ENCODE measurements at regions not wholly inside any gene's neighbourhood (a gene's known extent, or its start where the extent isn't known, plus 50 kb on each side); places are given as distances from the start of the nearest gene placed in this dataset.
"Not testable (repeated sequence)": the region's sequence is repeated elsewhere in the genome, so short reads cannot be mapped to it uniquely, and the experiment has no call there.

- Mint-ChIP-seq H3K9me3 (ENCODE audit: low read depth) (no peaks in the 10 kb centered on the region), H3K27ac (no peak overlapping the region), H3K4me1 (ENCODE audit: low read depth) (no peaks in the 10 kb centered on the region), H3K27me3 (no peaks in the 10 kb centered on the region), H3K36me3 (ENCODE audit: insufficient read depth) (no peaks in the 10 kb centered on the region), H3K4me3 (ENCODE audit: low read depth) (no peak overlapping the region)
- DNase-seq (ENCODE audit: low spot score, unreplicated experiment) = no peak
- TF ChIP-seq CTCF (IDR thresholded peaks at IDR 0.05; ENCODE audit: unreplicated experiment) = no peak
Observed at GRCh38 chr10:55519264-55519663, 718.2 kb upstream of the PCDH15 start.

GRCh38 chr10:55518416-55518815 is 717.4 kb upstream of the PCDH15 start:
- not testable (repeated sequence) for H3K9me3 Mint-ChIP-seq (ENCODE audit: low read depth); H3K27ac Mint-ChIP-seq; H3K4me1 Mint-ChIP-seq (ENCODE audit: low read depth); DNase-seq (ENCODE audit: low spot score, unreplicated experiment); H3K4me3 Mint-ChIP-seq (ENCODE audit: low read depth); H3K36me3 Mint-ChIP-seq (ENCODE audit: insufficient read depth); H3K27me3 Mint-ChIP-seq

GRCh38 chr10:55509168-55509567 is 708.1 kb upstream of the PCDH15 start:
- no peaks in the 10 kb centered on the region for H3K4me1 Mint-ChIP-seq (ENCODE audit: low read depth)

GRCh38 chr10:55500931-55501559 is 700.0 kb upstream of the PCDH15 start:
- Mint-ChIP-seq H3K27me3 (peaks cover 2% of the 10 kb centered on the region), H3K27ac (no peak overlapping the region), H3K9me3 (ENCODE audit: low read depth) (no peaks in the 10 kb centered on the region), H3K4me3 (ENCODE audit: low read depth) (no peak overlapping the region), H3K4me1 (ENCODE audit: low read depth) (no peaks in the 10 kb centered on the region), H3K36me3 (ENCODE audit: insufficient read depth) (no peaks in the 10 kb centered on the region)
- TF ChIP-seq CTCF (IDR thresholded peaks at IDR 0.05; ENCODE audit: unreplicated experiment) = peak; percentile 68
- no peak for DNase-seq (ENCODE audit: low spot score, unreplicated experiment)

More at GRCh38 chr10:55509168-55509567, 708.1 kb upstream of the PCDH15 start:
- H3K9me3 Mint-ChIP-seq (ENCODE audit: low read depth) = no peaks in the 10 kb centered on the region
- no peaks in the 10 kb centered on the region for H3K36me3 Mint-ChIP-seq (ENCODE audit: insufficient read depth)
- peaks cover 2% of the 10 kb centered on the region for H3K27me3 Mint-ChIP-seq
- TF ChIP-seq CTCF (IDR thresholded peaks at IDR 0.05; ENCODE audit: unreplicated experiment) = no peak
- no peak overlapping the region for H3K4me3 Mint-ChIP-seq (ENCODE audit: low read depth)
- DNase-seq (ENCODE audit: low spot score, unreplicated experiment) = no peak
- no peak overlapping the region for H3K27ac Mint-ChIP-seq

- no peak for DNase-seq (ENCODE audit: low spot score, unreplicated experiment)
- Mint-ChIP-seq H3K27me3 (no peaks in the 10 kb centered on the region), H3K4me3 (ENCODE audit: low read depth) (no peak overlapping the region), H3K9me3 (ENCODE audit: low read depth) (no peaks in the 10 kb centered on the region), H3K4me1 (ENCODE audit: low read depth) (no peaks in the 10 kb centered on the region), H3K36me3 (ENCODE audit: insufficient read depth) (no peaks in the 10 kb centered on the region), H3K27ac (no peak overlapping the region)
- no peak for TF ChIP-seq CTCF (IDR thresholded peaks at IDR 0.05; ENCODE audit: unreplicated experiment)
Observed at GRCh38 chr10:55497893-55498499, 697.0 kb upstream of the PCDH15 start.

GRCh38 chr10:55495555-55495954 is 694.5 kb upstream of the PCDH15 start:
- no peaks in the 10 kb centered on the region for H3K27me3 Mint-ChIP-seq
- H3K36me3 Mint-ChIP-seq (ENCODE audit: insufficient read depth) = no peaks in the 10 kb centered on the region
- H3K9me3 Mint-ChIP-seq (ENCODE audit: low read depth) = no peaks in the 10 kb centered on the region
- H3K4me3 Mint-ChIP-seq (ENCODE audit: low read depth) = no peak overlapping the region
- DNase-seq (ENCODE audit: low spot score, unreplicated experiment) = no peak
- no peaks in the 10 kb centered on the region for H3K4me1 Mint-ChIP-seq (ENCODE audit: low read depth)
- no peak for TF ChIP-seq CTCF (IDR thresholded peaks at IDR 0.05; ENCODE audit: unreplicated experiment)
- H3K27ac Mint-ChIP-seq = no peak overlapping the region
